HG02973 (cell line): ENCODE measurements at regions not wholly inside any gene's neighbourhood (a gene's known extent, or its start where the extent isn't known, plus 50 kb on each side); places are given as distances from the start of the nearest gene placed in this dataset.

Experiments used
- ATAC-seq: cut with Tn5 transposase; IDR thresholded peaks from one replicate; pipeline ENCODE4 v1.9.1; 2021; ENCODE audit warnings: moderate library complexity; ENCODE audit not compliant: unreplicated experiment

GRCh38 chr17:65371702-65372101, 189.7 kb downstream of the AXIN2 start:
- no peak for ATAC-seq

DNA sequence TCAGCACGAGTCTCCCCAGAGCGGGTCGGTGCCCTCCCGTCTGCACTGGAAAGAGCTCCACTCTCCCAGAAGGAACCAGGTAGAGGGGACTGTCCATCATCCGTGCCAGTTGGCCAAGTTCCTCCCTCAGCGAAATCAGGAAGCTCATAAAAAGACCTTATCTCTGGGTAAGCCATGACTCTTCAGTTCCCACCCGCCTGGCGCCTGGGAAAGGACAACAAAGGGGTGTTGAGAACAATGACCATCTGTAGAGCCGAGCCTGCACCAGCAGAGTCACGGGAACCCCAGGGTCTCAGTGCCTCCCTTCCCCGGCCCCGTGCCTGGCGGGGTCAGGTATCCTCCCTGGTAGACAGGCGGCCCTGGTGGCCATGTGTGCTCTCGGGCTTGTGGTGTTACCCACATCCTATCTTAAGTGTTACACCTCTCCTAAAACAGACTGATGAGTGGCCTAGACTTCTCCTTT, 190.7 kb downstream of the AXIN2 start:
- no peak for ATAC-seq

- no peak for ATAC-seq
Measured at GRCh38 chr17:65368341-65368740, 193.1 kb downstream of the AXIN2 start.

GRCh38 chr17:65366102-65366844, 195.2 kb downstream of the AXIN2 start:
- ATAC-seq = no peak

DNA sequence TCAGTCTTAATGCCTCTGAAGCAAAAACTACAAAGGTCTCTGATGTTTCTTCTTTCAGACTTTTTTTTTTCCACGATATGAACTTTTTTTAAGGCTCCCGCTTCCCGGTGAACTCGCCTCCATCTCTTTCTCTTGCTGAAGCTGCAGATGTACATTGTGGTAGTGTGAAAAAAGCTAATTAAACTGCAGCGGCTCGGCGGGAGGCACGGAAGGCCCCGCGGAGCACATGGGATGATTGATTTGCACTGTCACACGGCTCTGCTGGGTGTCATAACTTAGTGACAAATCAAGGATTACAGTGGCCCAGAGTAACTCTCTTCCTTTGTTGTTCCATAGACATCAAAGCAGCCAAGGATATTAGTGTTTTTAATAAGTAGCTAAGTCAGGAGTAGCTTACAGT, 196.3 kb downstream of the AXIN2 start:
- no peak for ATAC-seq

DNA sequence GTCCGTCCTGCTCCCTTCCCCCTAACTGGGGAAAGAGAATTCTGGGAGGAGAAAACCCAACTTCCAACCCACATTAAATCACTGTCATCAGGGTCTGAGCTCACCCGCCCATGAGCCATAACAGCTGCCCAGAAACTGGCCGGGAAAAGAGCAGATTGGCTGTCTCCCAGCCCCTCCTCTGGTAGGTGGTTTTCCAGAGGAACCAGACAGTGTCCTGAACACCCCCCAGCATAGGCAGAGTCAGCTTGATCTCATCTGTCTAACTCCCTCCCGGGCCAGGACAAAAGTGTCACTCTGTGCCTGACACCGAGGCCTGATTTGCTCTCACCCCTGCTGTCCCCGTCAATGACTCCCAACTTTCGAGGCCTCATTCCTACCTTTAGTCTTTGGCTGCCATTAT, 197.0 kb downstream of the AXIN2 start:
- ATAC-seq = no peak

GRCh38 chr17:65362826-65363225, 198.6 kb downstream of the AXIN2 start:
- ATAC-seq = no peak

DNA sequence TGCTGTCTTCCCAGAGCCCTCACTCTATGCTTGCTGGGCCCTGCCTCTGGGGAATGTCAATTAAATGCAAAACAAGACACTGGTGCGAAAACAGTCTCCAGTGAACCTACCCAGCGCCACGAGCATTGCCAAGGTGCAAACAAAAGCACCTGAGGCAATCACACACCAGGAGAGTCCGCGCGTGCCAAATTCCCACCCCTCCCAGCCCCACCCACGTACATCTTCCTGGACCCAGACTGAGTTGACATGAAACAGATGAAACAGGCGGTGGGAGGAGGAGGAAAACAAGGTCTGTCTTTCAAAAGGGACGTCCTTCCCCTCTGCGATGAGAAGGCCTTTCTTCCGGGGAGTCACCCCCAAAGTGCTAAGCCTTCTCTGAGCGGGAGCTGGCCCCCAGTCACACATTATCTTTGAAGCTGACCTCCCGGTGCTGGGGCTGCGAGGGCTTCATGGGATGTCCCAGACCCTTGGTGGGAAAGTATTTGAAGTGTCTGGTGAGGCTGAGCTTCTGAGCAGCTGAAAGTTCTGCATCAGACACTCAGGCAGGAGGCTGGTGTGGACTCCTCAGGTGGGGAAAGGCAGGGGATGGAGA, 200.4 kb downstream of the AXIN2 start:
- no peak for ATAC-seq

DNA sequence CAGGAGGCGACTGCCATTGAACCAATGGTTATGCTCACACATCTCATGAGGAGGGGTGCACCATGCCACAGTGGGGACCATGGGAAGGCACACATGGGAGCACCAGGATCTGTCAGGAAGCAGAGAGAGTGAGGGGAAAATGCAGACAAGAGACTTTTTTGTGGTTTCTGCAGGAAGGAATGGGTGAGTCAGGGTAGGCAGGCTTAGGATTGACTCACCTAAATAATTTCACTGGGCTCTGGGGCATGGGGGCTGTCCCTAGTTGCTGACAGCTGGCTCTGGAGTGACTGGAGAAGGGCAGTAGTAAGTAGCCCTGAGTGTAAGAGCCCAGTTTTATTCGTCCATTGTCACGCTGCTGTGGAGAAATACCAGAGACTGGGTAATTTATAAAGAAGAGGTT, 202.4 kb downstream of the AXIN2 start:
- no peak for ATAC-seq

GRCh38 chr17:65356536-65356935, 204.9 kb downstream of the AXIN2 start:
- ATAC-seq = no peak

- no peak for ATAC-seq
Measured at GRCh38 chr17:65355246-65355645, 206.2 kb downstream of the AXIN2 start.

DNA sequence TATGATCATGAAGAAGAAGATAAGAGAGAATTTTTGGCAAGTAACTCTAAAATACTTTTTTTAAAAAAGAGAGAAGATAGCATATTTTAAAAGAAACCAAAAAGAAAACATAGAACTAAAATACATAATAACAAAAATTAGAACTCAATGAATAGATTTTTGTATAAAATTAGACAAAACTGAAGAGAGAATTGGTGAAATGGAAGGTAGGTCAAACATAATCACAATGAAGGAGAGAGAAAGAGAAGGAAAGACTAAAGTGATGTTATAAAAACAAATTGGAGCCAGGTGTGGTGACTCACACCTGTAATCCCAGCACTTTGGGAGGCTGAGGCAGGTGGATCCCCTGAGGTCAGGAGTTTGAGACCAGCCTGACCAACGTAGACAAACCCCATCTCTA, 211.5 kb downstream of the AXIN2 start:
- no peak for ATAC-seq

DNA sequence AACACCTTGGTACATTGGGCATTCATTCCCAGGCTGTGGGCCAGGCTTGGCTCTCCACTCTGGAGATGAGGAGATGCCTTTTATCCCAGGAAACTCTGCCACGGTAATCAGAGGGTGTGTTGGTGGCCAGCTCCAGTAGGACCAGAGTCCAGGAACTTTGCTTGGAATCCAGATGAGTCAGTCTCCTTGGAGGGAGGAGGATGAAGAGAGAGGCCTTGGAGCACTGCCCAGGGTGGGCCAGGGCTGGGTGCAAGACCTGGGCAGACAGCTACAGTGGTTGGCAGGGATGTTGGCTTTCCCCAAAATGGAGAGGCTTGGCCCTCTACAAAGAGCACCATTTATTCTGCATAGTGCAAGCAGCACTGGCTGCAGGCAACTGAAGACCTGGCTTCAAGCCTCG, 209.0 kb downstream of the RGS9 start:
- ATAC-seq = no peak

- ATAC-seq = no peak
Measured at GRCh38 chr17:65345261-65346005, 208.3 kb downstream of the RGS9 start.

DNA sequence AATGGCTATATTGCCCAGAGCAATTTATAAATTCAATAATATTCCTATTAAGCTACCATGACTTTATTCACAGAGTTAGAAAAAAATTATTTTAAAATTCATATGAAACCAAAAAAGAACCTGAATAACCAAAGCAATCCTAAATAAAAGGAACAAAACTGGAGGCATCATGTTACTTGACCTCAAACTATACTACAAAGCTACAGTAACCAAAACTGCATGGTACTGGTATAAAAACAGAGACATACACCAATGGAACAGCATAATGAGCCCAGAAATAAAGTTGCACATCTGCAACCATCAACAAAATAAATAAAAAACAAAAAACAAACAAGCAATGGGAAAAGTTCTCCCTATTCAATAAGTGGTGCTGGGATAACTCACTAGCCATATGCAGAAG, 203.2 kb downstream of the RGS9 start:
- no peak for ATAC-seq

DNA sequence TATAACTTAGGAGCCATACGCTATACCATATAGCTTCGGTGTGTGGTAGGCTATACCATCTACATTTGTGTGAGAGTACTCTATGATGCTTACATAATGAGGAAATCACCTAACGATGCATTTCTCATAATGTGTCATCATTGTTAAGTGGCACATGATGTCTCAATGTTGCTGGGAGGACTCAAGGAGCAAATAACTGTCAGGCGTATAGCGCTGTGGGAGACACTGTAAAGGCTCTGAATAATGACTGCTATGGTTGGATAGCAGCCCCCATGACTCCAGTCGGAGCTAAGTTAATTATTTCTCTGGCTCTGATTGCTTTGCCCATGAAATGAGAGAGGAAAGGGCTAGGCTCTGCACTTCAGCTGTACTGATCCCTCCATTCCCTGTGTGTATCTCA, 197.2 kb downstream of the RGS9 start:
- ATAC-seq = no peak

DNA sequence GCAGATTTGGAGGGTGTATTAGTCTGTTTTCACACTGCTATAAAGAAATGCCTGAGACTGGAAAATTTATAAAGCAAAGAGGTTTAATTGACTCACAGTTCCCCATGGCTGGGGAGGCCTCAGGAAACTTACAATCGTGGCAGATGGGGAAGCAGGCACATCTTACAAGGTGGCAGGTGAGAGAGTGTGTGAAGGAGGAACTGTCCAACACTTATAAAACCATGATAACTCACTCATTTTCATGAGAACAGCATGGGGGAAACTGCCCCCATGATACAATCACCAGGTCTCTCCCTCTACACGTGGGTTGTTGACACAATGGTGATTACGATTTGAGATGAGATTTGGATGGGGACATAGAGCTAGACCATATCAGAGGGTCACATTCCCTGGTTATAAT, 195.6 kb downstream of the RGS9 start:
- no peak for ATAC-seq

DNA sequence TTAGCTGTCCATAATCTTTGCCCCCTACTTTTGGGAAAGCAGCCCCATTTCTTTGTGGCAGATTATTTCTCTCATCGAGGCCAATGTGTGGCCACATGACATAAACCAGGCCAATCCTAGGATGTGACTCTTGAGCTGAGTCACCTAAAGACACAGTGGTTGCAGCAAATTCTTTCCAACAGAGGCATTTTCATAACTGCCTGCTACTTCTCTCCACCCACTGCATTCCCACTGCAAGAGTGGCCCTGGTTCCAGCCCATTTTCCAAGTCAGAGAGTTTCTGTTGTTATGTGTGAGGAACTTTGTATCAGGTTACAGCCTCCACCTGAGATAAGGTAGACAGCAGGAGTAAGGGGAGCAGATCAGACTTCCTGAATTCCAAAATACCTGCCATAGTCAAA, 195.2 kb downstream of the RGS9 start:
- ATAC-seq = no peak

GRCh38 chr17:65328567-65328966, 191.4 kb downstream of the RGS9 start:
- no peak for ATAC-seq

DNA sequence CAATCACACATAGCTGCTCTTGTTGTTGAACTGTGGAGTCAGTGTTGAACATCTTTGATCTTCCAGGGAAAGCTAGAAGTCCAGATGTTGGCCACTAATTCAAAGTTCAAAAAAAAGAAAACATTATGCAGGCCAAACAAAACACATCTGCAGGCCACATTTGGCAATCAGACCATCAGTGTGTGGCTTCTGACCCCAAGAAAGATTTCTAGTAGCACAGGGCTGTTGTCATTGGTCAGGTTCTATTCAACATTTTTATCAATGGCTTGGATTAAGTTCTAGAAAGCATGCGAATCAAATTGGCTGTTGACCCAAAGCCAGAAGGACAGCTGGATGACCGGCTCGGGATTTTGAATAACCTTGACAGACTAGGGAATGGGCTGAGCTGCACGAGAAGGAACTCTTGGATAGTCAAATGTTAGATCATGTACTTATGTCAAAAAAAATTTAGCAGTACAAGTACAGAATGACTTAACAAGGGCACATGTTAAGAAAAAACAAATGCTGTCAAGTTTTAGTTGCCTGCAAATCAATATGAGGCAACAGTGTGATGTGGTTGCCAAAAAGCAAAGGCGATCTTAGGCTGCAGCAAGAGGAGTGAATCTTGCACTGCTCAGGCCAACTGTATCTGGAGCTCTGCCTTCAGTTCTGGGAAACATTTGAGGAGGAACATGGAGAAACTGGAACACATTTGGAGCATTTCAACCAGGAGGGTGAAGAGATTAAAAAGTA, 187.6 kb downstream of the RGS9 start:
- no peak for ATAC-seq

GRCh38 chr17:65323049-65323448, 185.9 kb downstream of the RGS9 start:
- no peak for ATAC-seq
